ENCODE measurements at regions not wholly inside any gene's neighbourhood (a gene's known extent, or its start where the extent isn't known, plus 50 kb on each side); places are given as distances from the start of the nearest gene placed in this dataset.

- no peak for DNase-seq (ENCODE audit: low spot score)
Measured at GRCh38 chr15:46548989-46549388, 914.2 kb downstream of the SQOR start.

- no peak for DNase-seq (ENCODE audit: low spot score)
Measured at GRCh38 chr15:46552316-46552715, 917.5 kb downstream of the SQOR start.

- DNase-seq (ENCODE audit: low spot score), result no peak
Measured at GRCh38 chr15:46555547-46555946, 920.7 kb downstream of the SQOR start.

GRCh38 chr15:46556010-46556409, 921.2 kb downstream of the SQOR start:
- DNase-seq (ENCODE audit: low spot score), result no peak

- no peak for DNase-seq (ENCODE audit: low spot score)
Measured at GRCh38 chr15:46556559-46557379, 921.9 kb downstream of the SQOR start.

GRCh38 chr15:46567968-46568367, 933.1 kb downstream of the SQOR start:
- DNase-seq (ENCODE audit: low spot score), result no peak

- DNase-seq (ENCODE audit: low spot score), result no peak
Measured at GRCh38 chr15:46569781-46570180, 935.0 kb downstream of the SQOR start.

GRCh38 chr15:46576646-46577395, 942.0 kb downstream of the SQOR start:
- peak; percentile 41 for DNase-seq (ENCODE audit: low spot score)

GRCh38 chr15:46577767-46578166, 942.9 kb downstream of the SQOR start:
- no peak for DNase-seq (ENCODE audit: low spot score)

GRCh38 chr15:46580487-46580886, 945.7 kb downstream of the SQOR start:
- DNase-seq (ENCODE audit: low spot score), result no peak

GRCh38 chr15:46580924-46581323, 946.1 kb downstream of the SQOR start:
- DNase-seq (ENCODE audit: low spot score), result no peak

- DNase-seq (ENCODE audit: low spot score), result no peak
Measured at GRCh38 chr15:46589088-46589487, 954.3 kb downstream of the SQOR start.

- no peak for DNase-seq (ENCODE audit: low spot score)
Measured at GRCh38 chr15:46591462-46591861, 956.6 kb downstream of the SQOR start.

GRCh38 chr15:46595016-46595415, 960.2 kb downstream of the SQOR start:
- no peak for DNase-seq (ENCODE audit: low spot score)

- no peak for DNase-seq (ENCODE audit: low spot score)
Measured at GRCh38 chr15:46607077-46607476, 972.2 kb downstream of the SQOR start.

GRCh38 chr15:46616033-46616432, 981.2 kb downstream of the SQOR start:
- no peak for DNase-seq (ENCODE audit: low spot score)

- DNase-seq (ENCODE audit: low spot score), result no peak
Measured at GRCh38 chr15:46617507-46617906, 982.7 kb downstream of the SQOR start.

- no peak for DNase-seq (ENCODE audit: low spot score)
Measured at GRCh38 chr15:46618984-46619383, 984.2 kb downstream of the SQOR start.

- DNase-seq (ENCODE audit: low spot score), result no peak
Measured at GRCh38 chr15:46620392-46621013, 985.7 kb downstream of the SQOR start.

GRCh38 chr15:46622851-46623250, 988.0 kb downstream of the SQOR start:
- no peak for DNase-seq (ENCODE audit: low spot score)

- no peak for DNase-seq (ENCODE audit: low spot score)
Measured at GRCh38 chr15:46636206-46636605, 1001.4 kb downstream of the SQOR start.

GRCh38 chr15:46644501-46645481, 1010.0 kb downstream of the SQOR start:
- no peak for DNase-seq (ENCODE audit: low spot score)
